ENCODE measurements at regions not wholly inside any gene's neighbourhood (a gene's known extent, or its start where the extent isn't known, plus 50 kb on each side); places are given as distances from the start of the nearest gene placed in this dataset.
"Not testable (repeated sequence)": the region's sequence is repeated elsewhere in the genome, so short reads cannot be mapped to it uniquely, and the experiment has no call there.

- no peak for DNase-seq (ENCODE audit: low spot score)
- Mint-ChIP-seq H3K9me3 (no peaks in the 10 kb centered on the region), H3K4me3 (no peak overlapping the region), H3K36me3 (ENCODE audit: low read depth) (no peaks in the 10 kb centered on the region), H3K27me3 (ENCODE audit: low read depth) (no peaks in the 10 kb centered on the region), H3K27ac (no peak overlapping the region), H3K4me1 (ENCODE audit: low read depth) (no peaks in the 10 kb centered on the region)
These were observed 136.7 kb upstream of the LRIG3 start for GRCh38 chr12:59056966-59057365.

- H3K4me3 Mint-ChIP-seq: no peak overlapping the region
- H3K27ac Mint-ChIP-seq: no peak overlapping the region
- H3K4me1 Mint-ChIP-seq (ENCODE audit: low read depth): no peaks in the 10 kb centered on the region
- no peaks in the 10 kb centered on the region for H3K36me3 Mint-ChIP-seq (ENCODE audit: low read depth)
- no peaks in the 10 kb centered on the region for H3K27me3 Mint-ChIP-seq (ENCODE audit: low read depth)
- DNase-seq (ENCODE audit: low spot score): no peak
- no peaks in the 10 kb centered on the region for H3K9me3 Mint-ChIP-seq
These were observed 135.0 kb upstream of the LRIG3 start for GRCh38 chr12:59055204-59055860.

GRCh38 chr12:59053266-59053899, 133.1 kb upstream of the LRIG3 start:
- DNase-seq (ENCODE audit: low spot score); H3K27me3 Mint-ChIP-seq (ENCODE audit: low read depth); H3K4me1 Mint-ChIP-seq (ENCODE audit: low read depth); H3K9me3 Mint-ChIP-seq; H3K36me3 Mint-ChIP-seq (ENCODE audit: low read depth); H3K4me3 Mint-ChIP-seq; H3K27ac Mint-ChIP-seq: not testable (repeated sequence)

- no peak overlapping the region for H3K4me3 Mint-ChIP-seq
- no peaks in the 10 kb centered on the region for H3K9me3 Mint-ChIP-seq
- no peaks in the 10 kb centered on the region for H3K4me1 Mint-ChIP-seq (ENCODE audit: low read depth)
- no peaks in the 10 kb centered on the region for H3K36me3 Mint-ChIP-seq (ENCODE audit: low read depth)
- H3K27ac Mint-ChIP-seq: no peak overlapping the region
- DNase-seq (ENCODE audit: low spot score): no peak
- no peaks in the 10 kb centered on the region for H3K27me3 Mint-ChIP-seq (ENCODE audit: low read depth)
These were observed 126.6 kb upstream of the LRIG3 start for GRCh38 chr12:59046763-59047534.

GRCh38 chr12:59044791-59045190, 124.5 kb upstream of the LRIG3 start:
- no peak overlapping the region for H3K4me3 Mint-ChIP-seq
- no peaks in the 10 kb centered on the region for H3K4me1 Mint-ChIP-seq (ENCODE audit: low read depth)
- H3K27me3 Mint-ChIP-seq (ENCODE audit: low read depth): no peaks in the 10 kb centered on the region
- H3K27ac Mint-ChIP-seq: no peak overlapping the region
- no peak for DNase-seq (ENCODE audit: low spot score)
- H3K9me3 Mint-ChIP-seq: no peaks in the 10 kb centered on the region
- H3K36me3 Mint-ChIP-seq (ENCODE audit: low read depth): no peaks in the 10 kb centered on the region

- no peak overlapping the region for H3K4me3 Mint-ChIP-seq
- no peak overlapping the region for H3K27ac Mint-ChIP-seq
- no peaks in the 10 kb centered on the region for H3K27me3 Mint-ChIP-seq (ENCODE audit: low read depth)
- no peaks in the 10 kb centered on the region for H3K4me1 Mint-ChIP-seq (ENCODE audit: low read depth)
- no peak for DNase-seq (ENCODE audit: low spot score)
- no peaks in the 10 kb centered on the region for H3K9me3 Mint-ChIP-seq
- no peaks in the 10 kb centered on the region for H3K36me3 Mint-ChIP-seq (ENCODE audit: low read depth)
These were observed 121.2 kb upstream of the LRIG3 start for GRCh38 chr12:59041241-59042121.

- H3K4me1 Mint-ChIP-seq (ENCODE audit: low read depth): no peaks in the 10 kb centered on the region
- H3K27me3 Mint-ChIP-seq (ENCODE audit: low read depth): no peaks in the 10 kb centered on the region
- H3K4me3 Mint-ChIP-seq: no peak overlapping the region
- no peaks in the 10 kb centered on the region for H3K36me3 Mint-ChIP-seq (ENCODE audit: low read depth)
- DNase-seq (ENCODE audit: low spot score): no peak
- no peak overlapping the region for H3K27ac Mint-ChIP-seq
- no peaks in the 10 kb centered on the region for H3K9me3 Mint-ChIP-seq
These were observed 120.4 kb upstream of the LRIG3 start for GRCh38 chr12:59040656-59041055.

GRCh38 chr12:59040043-59040442, 119.7 kb upstream of the LRIG3 start:
- no peak overlapping the region for H3K27ac Mint-ChIP-seq
- DNase-seq (ENCODE audit: low spot score): no peak
- no peak overlapping the region for H3K4me3 Mint-ChIP-seq
- no peaks in the 10 kb centered on the region for H3K27me3 Mint-ChIP-seq (ENCODE audit: low read depth)
- no peaks in the 10 kb centered on the region for H3K4me1 Mint-ChIP-seq (ENCODE audit: low read depth)
- H3K36me3 Mint-ChIP-seq (ENCODE audit: low read depth): no peaks in the 10 kb centered on the region
- H3K9me3 Mint-ChIP-seq: no peaks in the 10 kb centered on the region

GRCh38 chr12:59039005-59039404, 118.7 kb upstream of the LRIG3 start:
- H3K9me3 Mint-ChIP-seq: no peaks in the 10 kb centered on the region
- H3K36me3 Mint-ChIP-seq (ENCODE audit: low read depth): no peaks in the 10 kb centered on the region
- no peak for DNase-seq (ENCODE audit: low spot score)
- no peaks in the 10 kb centered on the region for H3K4me1 Mint-ChIP-seq (ENCODE audit: low read depth)
- H3K27ac Mint-ChIP-seq: no peak overlapping the region
- no peaks in the 10 kb centered on the region for H3K27me3 Mint-ChIP-seq (ENCODE audit: low read depth)
- no peak overlapping the region for H3K4me3 Mint-ChIP-seq

GRCh38 chr12:59036973-59037762, 116.9 kb upstream of the LRIG3 start:
- no peaks in the 10 kb centered on the region for H3K9me3 Mint-ChIP-seq
- no peaks in the 10 kb centered on the region for H3K36me3 Mint-ChIP-seq (ENCODE audit: low read depth)
- no peak overlapping the region for H3K27ac Mint-ChIP-seq
- H3K4me1 Mint-ChIP-seq (ENCODE audit: low read depth): no peaks in the 10 kb centered on the region
- H3K27me3 Mint-ChIP-seq (ENCODE audit: low read depth): no peaks in the 10 kb centered on the region
- H3K4me3 Mint-ChIP-seq: no peak overlapping the region
- no peak for DNase-seq (ENCODE audit: low spot score)

GRCh38 chr12:59036347-59036746, 116.0 kb upstream of the LRIG3 start:
- Mint-ChIP-seq H3K27me3 (ENCODE audit: low read depth) (no peaks in the 10 kb centered on the region), H3K36me3 (ENCODE audit: low read depth) (no peaks in the 10 kb centered on the region), H3K27ac (no peak overlapping the region), H3K4me1 (ENCODE audit: low read depth) (no peaks in the 10 kb centered on the region), H3K9me3 (no peaks in the 10 kb centered on the region), H3K4me3 (no peak overlapping the region)
- DNase-seq (ENCODE audit: low spot score): no peak

GRCh38 chr12:59031313-59031712, 111.0 kb upstream of the LRIG3 start:
- no peaks in the 10 kb centered on the region for H3K27me3 Mint-ChIP-seq (ENCODE audit: low read depth)
- H3K4me1 Mint-ChIP-seq (ENCODE audit: low read depth): no peaks in the 10 kb centered on the region
- no peaks in the 10 kb centered on the region for H3K9me3 Mint-ChIP-seq
- DNase-seq (ENCODE audit: low spot score): no peak
- no peak overlapping the region for H3K4me3 Mint-ChIP-seq
- H3K36me3 Mint-ChIP-seq (ENCODE audit: low read depth): no peaks in the 10 kb centered on the region
- H3K27ac Mint-ChIP-seq: no peak overlapping the region

- H3K4me3 Mint-ChIP-seq: no peak overlapping the region
- H3K36me3 Mint-ChIP-seq (ENCODE audit: low read depth): no peaks in the 10 kb centered on the region
- H3K27me3 Mint-ChIP-seq (ENCODE audit: low read depth): no peaks in the 10 kb centered on the region
- H3K27ac Mint-ChIP-seq: no peak overlapping the region
- H3K4me1 Mint-ChIP-seq (ENCODE audit: low read depth): no peaks in the 10 kb centered on the region
- H3K9me3 Mint-ChIP-seq: no peaks in the 10 kb centered on the region
- DNase-seq (ENCODE audit: low spot score): no peak
These were observed 110.1 kb upstream of the LRIG3 start for GRCh38 chr12:59030415-59030814.

Data from T-helper 2 cell treated with Interferon-gamma antibody and Interleukin-4, amounts not matched to agents 5 μg/mL and 100 μg/mL, for 36 hours (primary cell).